AG10803 (cell line): ENCODE measurements at regions not wholly inside any gene's neighbourhood (a gene's known extent, or its start where the extent isn't known, plus 50 kb on each side); places are given as distances from the start of the nearest gene placed in this dataset.

Experiments used
- DNase-seq: peaks from one replicate; pipeline ENCODE4 v3.0.0; 2010; ENCODE audit warnings: low read depth
- H3K4me3 ChIP-seq: 2 replicates; pipeline ENCODE4 v1.5.1; 2011; ENCODE audit warnings: mild to moderate bottlenecking, low read length, control low read depth
- TF ChIP-seq, protein P1 (sequence below): conservative IDR thresholded peaks from 2 replicates; pipeline ENCODE4 v1.5.1; 2011; ENCODE audit warnings: mild to moderate bottlenecking, low read length, control low read depth, inconsistent platforms

DNA sequence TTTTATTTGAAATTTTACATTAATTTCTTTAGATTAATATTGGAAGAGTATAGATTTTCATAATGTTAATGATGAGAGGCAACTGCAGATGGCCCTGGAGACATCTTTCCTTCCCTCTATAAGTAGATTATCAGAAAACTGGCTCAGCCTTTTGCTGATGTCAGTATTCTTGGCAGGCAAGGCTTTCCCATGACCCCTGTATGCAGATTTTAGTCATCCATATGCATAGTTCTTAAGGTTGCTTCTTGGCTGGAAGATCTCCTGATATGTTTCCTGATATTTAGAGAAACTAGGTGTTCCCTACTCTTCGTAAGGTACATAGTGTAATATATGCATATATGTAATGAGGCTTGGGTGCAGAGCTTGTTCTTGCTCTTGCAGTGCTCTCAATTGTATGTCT lies 911.4 kb downstream of the EPHA3 start:
- TF ChIP-seq, protein P1, sequence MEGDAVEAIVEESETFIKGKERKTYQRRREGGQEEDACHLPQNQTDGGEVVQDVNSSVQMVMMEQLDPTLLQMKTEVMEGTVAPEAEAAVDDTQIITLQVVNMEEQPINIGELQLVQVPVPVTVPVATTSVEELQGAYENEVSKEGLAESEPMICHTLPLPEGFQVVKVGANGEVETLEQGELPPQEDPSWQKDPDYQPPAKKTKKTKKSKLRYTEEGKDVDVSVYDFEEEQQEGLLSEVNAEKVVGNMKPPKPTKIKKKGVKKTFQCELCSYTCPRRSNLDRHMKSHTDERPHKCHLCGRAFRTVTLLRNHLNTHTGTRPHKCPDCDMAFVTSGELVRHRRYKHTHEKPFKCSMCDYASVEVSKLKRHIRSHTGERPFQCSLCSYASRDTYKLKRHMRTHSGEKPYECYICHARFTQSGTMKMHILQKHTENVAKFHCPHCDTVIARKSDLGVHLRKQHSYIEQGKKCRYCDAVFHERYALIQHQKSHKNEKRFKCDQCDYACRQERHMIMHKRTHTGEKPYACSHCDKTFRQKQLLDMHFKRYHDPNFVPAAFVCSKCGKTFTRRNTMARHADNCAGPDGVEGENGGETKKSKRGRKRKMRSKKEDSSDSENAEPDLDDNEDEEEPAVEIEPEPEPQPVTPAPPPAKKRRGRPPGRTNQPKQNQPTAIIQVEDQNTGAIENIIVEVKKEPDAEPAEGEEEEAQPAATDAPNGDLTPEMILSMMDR: no peak
- H3K4me3 ChIP-seq: no peak overlapping the region

DNA sequence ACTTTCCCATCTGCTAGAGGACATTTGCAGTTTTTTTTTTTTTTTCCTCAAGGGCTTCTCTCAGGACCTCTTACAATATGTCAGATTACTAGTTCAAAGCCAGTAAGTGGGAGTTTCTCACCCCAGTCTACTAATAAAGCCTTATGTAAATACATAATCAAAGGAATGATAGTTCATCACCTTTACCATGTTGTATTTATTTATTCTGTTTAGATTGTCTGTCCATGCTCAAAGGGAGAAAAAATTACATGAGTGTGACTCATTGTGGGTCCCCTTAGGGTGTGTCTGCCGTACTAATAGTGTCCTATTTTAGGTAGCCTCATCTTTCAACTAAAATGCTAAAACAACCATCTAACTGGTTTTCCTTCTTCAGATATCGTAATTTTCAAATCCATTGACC lies 917.6 kb downstream of the EPHA3 start:
- TF ChIP-seq, protein P1: no peak
- no peak for DNase-seq
- no peak overlapping the region for H3K4me3 ChIP-seq

More for the DNA sequence above, 911.4 kb downstream of the EPHA3 start:
- DNase-seq: no peak

DNA sequence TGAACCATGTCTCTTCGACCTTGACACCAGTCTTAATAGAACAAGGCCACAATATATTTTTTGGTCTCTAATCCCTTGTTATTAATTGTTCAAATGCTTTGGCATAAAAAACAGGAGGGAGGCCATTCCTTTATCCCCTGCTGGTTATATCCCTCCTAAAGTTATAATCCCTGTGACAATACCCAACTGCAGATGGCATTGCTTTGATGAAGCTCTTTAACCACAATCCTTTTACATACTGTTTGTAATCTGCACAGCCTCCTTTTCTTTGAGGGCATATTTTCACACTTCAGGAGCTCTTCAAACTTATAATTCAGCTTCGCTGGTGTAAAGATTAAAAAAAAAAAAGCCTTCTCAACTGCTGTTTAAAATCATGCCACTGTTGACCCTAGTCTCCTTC lies 919.0 kb downstream of the EPHA3 start:
- TF ChIP-seq, protein P1: no peak
- no peak overlapping the region for H3K4me3 ChIP-seq
- DNase-seq: no peak

DNA sequence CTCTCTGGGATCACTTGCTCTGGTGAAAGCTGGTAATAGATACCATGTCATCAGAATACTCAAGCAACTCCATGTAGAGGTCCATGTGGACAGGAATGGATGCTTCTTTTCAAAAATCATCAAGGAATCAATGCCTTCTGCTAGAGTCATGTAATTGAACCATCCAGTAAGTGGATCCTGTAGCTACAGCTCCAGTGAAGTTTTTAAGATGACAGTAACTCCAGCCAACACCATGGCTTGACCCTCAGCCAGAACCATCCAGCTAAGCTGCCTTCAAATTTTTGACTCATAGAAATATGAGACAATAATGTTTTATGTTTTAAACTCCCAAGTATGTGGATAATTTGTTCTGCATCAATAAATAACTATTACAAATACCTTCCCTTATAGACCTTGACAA lies 923.7 kb downstream of the EPHA3 start:
- no peak overlapping the region for H3K4me3 ChIP-seq
- TF ChIP-seq, protein P1: no peak
- DNase-seq: no peak

DNA sequence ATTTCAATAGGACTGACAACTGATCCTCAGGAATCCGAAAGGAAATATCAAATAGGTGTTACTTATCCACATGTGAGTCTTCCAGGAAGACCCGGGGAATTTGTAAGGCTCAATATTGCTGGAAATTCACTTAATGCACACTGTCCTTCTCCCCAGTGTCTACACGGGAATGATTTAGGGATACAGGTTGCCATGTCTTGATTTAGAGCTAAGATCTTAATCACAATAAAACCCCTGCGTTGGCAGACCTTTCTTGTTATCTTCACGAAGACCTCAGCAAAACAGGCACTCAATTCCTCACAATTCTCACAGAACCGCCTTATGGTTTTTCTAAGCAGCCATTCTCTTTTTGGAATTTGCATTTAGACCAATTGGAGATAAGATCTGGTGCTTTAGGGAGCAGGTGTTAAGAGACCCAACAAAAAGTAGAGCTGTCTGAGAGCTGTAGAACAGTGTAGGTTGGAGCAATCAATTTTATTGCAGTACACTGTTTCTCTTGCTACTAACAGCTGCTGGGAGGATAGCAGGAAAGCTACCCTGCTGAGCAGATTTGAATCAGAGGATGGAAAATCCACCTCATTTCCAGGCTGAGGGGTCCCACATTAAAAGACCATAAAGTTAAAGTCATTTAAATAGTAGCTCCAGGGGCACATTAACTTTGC lies 925.7 kb downstream of the EPHA3 start:
- TF ChIP-seq, protein P1: no peak
- no peak for DNase-seq
- H3K4me3 ChIP-seq: no peak overlapping the region

DNA sequence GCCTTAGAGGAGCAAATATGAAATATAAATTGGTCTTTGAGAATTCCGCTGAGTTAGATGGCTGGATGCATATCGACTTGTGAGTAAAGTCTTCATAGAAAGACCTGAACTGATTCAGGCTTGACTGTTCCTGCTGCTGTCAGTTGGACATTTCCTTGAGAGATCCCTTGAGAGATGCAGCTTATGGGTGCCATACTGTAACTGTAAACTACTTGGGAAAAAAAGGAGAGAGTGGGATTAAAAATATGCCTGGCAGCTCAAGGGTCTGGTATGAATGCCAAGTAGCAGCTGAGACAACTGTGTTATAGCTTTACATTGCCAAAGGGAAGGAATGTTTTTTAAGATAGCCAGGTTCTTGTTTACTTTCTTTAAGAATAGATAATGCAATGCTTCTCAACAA lies 926.6 kb downstream of the EPHA3 start:
- DNase-seq: no peak
- no peak overlapping the region for H3K4me3 ChIP-seq
- TF ChIP-seq, protein P1: no peak

DNA sequence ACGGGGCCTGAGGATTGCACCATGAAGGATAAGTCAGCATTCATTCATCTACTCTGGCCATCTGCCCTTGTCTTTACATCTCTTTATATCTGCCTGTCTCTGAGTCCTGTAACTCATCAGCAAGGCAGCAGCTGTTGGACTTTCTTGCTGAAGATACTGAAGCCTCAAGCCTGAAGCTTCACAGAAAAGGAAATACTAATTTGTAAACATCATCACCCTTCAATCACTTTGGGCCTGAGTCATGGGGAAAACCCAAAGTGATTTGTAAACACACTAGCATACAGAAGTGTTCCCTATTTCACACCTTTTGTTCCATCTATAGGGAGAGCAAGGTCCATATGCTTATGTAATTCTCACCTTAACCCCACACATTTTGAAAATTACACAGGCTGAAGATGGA lies 928.2 kb downstream of the EPHA3 start:
- DNase-seq: no peak
- no peak overlapping the region for H3K4me3 ChIP-seq
- TF ChIP-seq, protein P1: no peak
